ENCODE measurements at regions not wholly inside any gene's neighbourhood (a gene's known extent, or its start where the extent isn't known, plus 50 kb on each side); places are given as distances from the start of the nearest gene placed in this dataset.

GRCh38 chr2:21793461-21793860, 669.7 kb downstream of the TDRD15 start:
- no peak for TF ChIP-seq CTCF (IDR thresholded peaks at IDR 0.05; ENCODE audit: insufficient read depth, low read length, poor library complexity, severe bottlenecking)
- no peak for TF ChIP-seq EZH2phosphoT487 (conservative IDR thresholded peaks at IDR 0.05; ENCODE audit: low read length)
- Histone ChIP-seq H3K79me2 (ENCODE audit: insufficient read depth, low read length) (no peaks in the 10 kb centered on the region), H4K20me1 (ENCODE audit: low read depth, low read length) (no peaks in the 10 kb centered on the region), H3K9me2 (replicated peaks; ENCODE audit: insufficient read depth, low read length) (no peaks in the 10 kb centered on the region), H3K4me3 (ENCODE audit: insufficient read depth, low read length, poor library complexity, severe bottlenecking) (no peak overlapping the region), H2AFZ (ENCODE audit: low read depth, low read length, severe bottlenecking) (no peak overlapping the region), H3F3A (ENCODE audit: insufficient read depth) (no peaks in the 10 kb centered on the region), H3K27ac (ENCODE audit: low read depth, low read length) (no peak overlapping the region), H3K4me2 (ENCODE audit: low read depth, low read length, poor library complexity, severe bottlenecking) (no peak overlapping the region), H3K9ac (ENCODE audit: low read length) (no peak overlapping the region), H3K36me3 (ENCODE audit: low read length) (no peaks in the 10 kb centered on the region), H3K27me3 (ENCODE audit: low read length) (no peaks in the 10 kb centered on the region), H3K9me3 (ENCODE audit: insufficient read depth, low read length) (no peaks in the 10 kb centered on the region)

- Histone ChIP-seq H3K4me2 (ENCODE audit: low read depth, low read length, poor library complexity, severe bottlenecking) (no peak overlapping the region), H3K27ac (ENCODE audit: low read depth, low read length) (no peak overlapping the region), H3F3A (ENCODE audit: insufficient read depth) (no peaks in the 10 kb centered on the region), H3K36me3 (ENCODE audit: low read length) (no peaks in the 10 kb centered on the region), H4K20me1 (ENCODE audit: low read depth, low read length) (no peaks in the 10 kb centered on the region), H3K79me2 (ENCODE audit: insufficient read depth, low read length) (no peaks in the 10 kb centered on the region), H3K27me3 (ENCODE audit: low read length) (no peaks in the 10 kb centered on the region), H3K9me3 (ENCODE audit: insufficient read depth, low read length) (no peaks in the 10 kb centered on the region), H2AFZ (ENCODE audit: low read depth, low read length, severe bottlenecking) (no peak overlapping the region), H3K9ac (ENCODE audit: low read length) (no peak overlapping the region), H3K4me3 (ENCODE audit: insufficient read depth, low read length, poor library complexity, severe bottlenecking) (no peak overlapping the region), H3K9me2 (replicated peaks; ENCODE audit: insufficient read depth, low read length) (no peaks in the 10 kb centered on the region)
- TF ChIP-seq CTCF (IDR thresholded peaks at IDR 0.05; ENCODE audit: insufficient read depth, low read length, poor library complexity, severe bottlenecking) (no peak), EZH2phosphoT487 (conservative IDR thresholded peaks at IDR 0.05; ENCODE audit: low read length) (no peak)
Observed at GRCh38 chr2:21794611-21795010, 670.8 kb downstream of the TDRD15 start.

DNA sequence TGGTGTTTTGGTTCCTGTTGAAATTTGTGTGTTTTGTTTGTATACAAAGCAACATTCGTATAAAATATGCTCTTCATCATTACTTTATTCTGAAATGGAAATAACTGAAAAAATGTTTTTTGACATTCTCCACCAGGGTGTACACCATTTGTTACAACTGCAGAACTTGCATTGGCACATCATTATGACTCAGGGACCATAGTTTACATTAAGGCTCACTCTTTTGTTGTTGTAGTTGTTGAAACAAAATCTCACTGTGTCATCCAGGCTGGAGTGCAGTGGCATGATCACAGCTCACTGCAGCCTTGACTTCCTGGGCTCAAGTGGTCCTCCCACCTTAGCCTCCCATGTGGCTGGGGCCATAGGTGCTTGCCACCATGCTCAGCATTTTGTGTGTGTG, 676.6 kb downstream of the TDRD15 start:
- H4K20me1 ChIP-seq (ENCODE audit: low read depth, low read length) = no peaks in the 10 kb centered on the region
- no peak overlapping the region for H3K4me2 ChIP-seq (ENCODE audit: low read depth, low read length, poor library complexity, severe bottlenecking)
- no peak overlapping the region for H2AFZ ChIP-seq (ENCODE audit: low read depth, low read length, severe bottlenecking)
- H3K79me2 ChIP-seq (ENCODE audit: insufficient read depth, low read length) = no peaks in the 10 kb centered on the region
- TF ChIP-seq CTCF (IDR thresholded peaks at IDR 0.05; ENCODE audit: insufficient read depth, low read length, poor library complexity, severe bottlenecking) (no peak), EZH2phosphoT487 (conservative IDR thresholded peaks at IDR 0.05; ENCODE audit: low read length) (no peak)
- no peaks in the 10 kb centered on the region for H3K27me3 ChIP-seq (ENCODE audit: low read length)
- H3F3A ChIP-seq (ENCODE audit: insufficient read depth) = no peaks in the 10 kb centered on the region
- no peak overlapping the region for H3K9ac ChIP-seq (ENCODE audit: low read length)
- no peak overlapping the region for H3K4me3 ChIP-seq (ENCODE audit: insufficient read depth, low read length, poor library complexity, severe bottlenecking)
- H3K9me2 ChIP-seq (replicated peaks; ENCODE audit: insufficient read depth, low read length) = no peaks in the 10 kb centered on the region
- no peak overlapping the region for H3K27ac ChIP-seq (ENCODE audit: low read depth, low read length)
- no peaks in the 10 kb centered on the region for H3K36me3 ChIP-seq (ENCODE audit: low read length)
- no peaks in the 10 kb centered on the region for H3K9me3 ChIP-seq (ENCODE audit: insufficient read depth, low read length)

GRCh38 chr2:21803550-21803949, 679.8 kb downstream of the TDRD15 start:
- no peaks in the 10 kb centered on the region for H3K36me3 ChIP-seq (ENCODE audit: low read length)
- TF ChIP-seq CTCF (IDR thresholded peaks at IDR 0.05; ENCODE audit: insufficient read depth, low read length, poor library complexity, severe bottlenecking) (no peak), EZH2phosphoT487 (conservative IDR thresholded peaks at IDR 0.05; ENCODE audit: low read length) (no peak)
- no peak overlapping the region for H3K27ac ChIP-seq (ENCODE audit: low read depth, low read length)

More at GRCh38 chr2:21803550-21803949, 679.8 kb downstream of the TDRD15 start:
- Histone ChIP-seq H3K9ac (ENCODE audit: low read length) (no peak overlapping the region), H3K4me3 (ENCODE audit: insufficient read depth, low read length, poor library complexity, severe bottlenecking) (no peak overlapping the region), H3F3A (ENCODE audit: insufficient read depth) (no peaks in the 10 kb centered on the region), H2AFZ (ENCODE audit: low read depth, low read length, severe bottlenecking) (no peak overlapping the region), H3K27me3 (ENCODE audit: low read length) (no peaks in the 10 kb centered on the region), H3K9me2 (replicated peaks; ENCODE audit: insufficient read depth, low read length) (no peaks in the 10 kb centered on the region), H3K4me2 (ENCODE audit: low read depth, low read length, poor library complexity, severe bottlenecking) (no peak overlapping the region), H3K9me3 (ENCODE audit: insufficient read depth, low read length) (no peaks in the 10 kb centered on the region), H3K79me2 (ENCODE audit: insufficient read depth, low read length) (no peaks in the 10 kb centered on the region), H4K20me1 (ENCODE audit: low read depth, low read length) (no peaks in the 10 kb centered on the region)
